Mesothelial cell of epicardium (in vitro differentiated cells): ENCODE measurements at regions not wholly inside any gene's neighbourhood (a gene's known extent, or its start where the extent isn't known, plus 50 kb on each side); places are given as distances from the start of the nearest gene placed in this dataset.

Experiments used
- DNase-seq, 2 experiments: peaks; one replicate each; pipeline ENCODE4 v3.0.0; 2021; ENCODE audit warnings: low spot score in 2 of 2; ENCODE audit not compliant: unreplicated experiment in 2 of 2
- H3K27ac Mint-ChIP-seq: 2 replicates; pipeline ENCODE4 v1.8.0; 2021; ENCODE audit warnings: mixed read lengths
- H3K27me3 Mint-ChIP-seq: 2 replicates; pipeline ENCODE4 v1.8.0; 2021; ENCODE audit warnings: low read depth, mixed read lengths
- H3K36me3 Mint-ChIP-seq: 2 replicates; pipeline ENCODE4 v1.8.0; 2021; ENCODE audit warnings: mixed read lengths
- H3K4me1 Mint-ChIP-seq: 2 replicates; pipeline ENCODE4 v1.8.0; 2021; ENCODE audit warnings: mixed read lengths
- H3K4me3 Mint-ChIP-seq: 2 replicates; pipeline ENCODE4 v1.8.0; 2021; ENCODE audit warnings: mild to moderate bottlenecking, moderate library complexity, mixed read lengths
- H3K9me3 Mint-ChIP-seq: 2 replicates; pipeline ENCODE4 v1.8.0; 2021; ENCODE audit warnings: mixed read lengths
- CTCF ChIP-seq: fragments of 200-600 bp; sonication (generic); IDR thresholded peaks from one replicate; pipeline ENCODE4 v1.5.0; 2021; ENCODE audit warnings: antibody characterized with exemption; ENCODE audit not compliant: unreplicated experiment

GRCh38 chr4:32988165-32988811, 2268.1 kb downstream of the PCDH7 start:
- Mint-ChIP-seq H3K4me1 (peaks cover 15% of the 10 kb centered on the region), H3K27me3 (no peaks in the 10 kb centered on the region), H3K36me3 (no peaks in the 10 kb centered on the region), H3K9me3 (peaks cover 7% of the 10 kb centered on the region), H3K27ac (no peak overlapping the region), H3K4me3 (no peak overlapping the region)
- DNase-seq = no peak
- TF ChIP-seq CTCF = no peak

- H3K9me3 Mint-ChIP-seq = no peaks in the 10 kb centered on the region
- no peak for DNase-seq
- no peak overlapping the region for H3K27ac Mint-ChIP-seq
- no peaks in the 10 kb centered on the region for H3K27me3 Mint-ChIP-seq
- no peak for TF ChIP-seq CTCF
- no peaks in the 10 kb centered on the region for H3K36me3 Mint-ChIP-seq
- peaks cover 19% of the 10 kb centered on the region for H3K4me1 Mint-ChIP-seq
- H3K4me3 Mint-ChIP-seq = no peak overlapping the region
Measured at GRCh38 chr4:32991663-32992062, 2271.5 kb downstream of the PCDH7 start.

GRCh38 chr4:32994981-32995881, 2275.1 kb downstream of the PCDH7 start:
- Mint-ChIP-seq H3K27me3 (no peaks in the 10 kb centered on the region), H3K36me3 (no peaks in the 10 kb centered on the region), H3K4me1 (peaks cover 19% of the 10 kb centered on the region), H3K9me3 (peaks cover 5% of the 10 kb centered on the region), H3K27ac (no peak overlapping the region), H3K4me3 (no peak overlapping the region)
- no peak for DNase-seq
- TF ChIP-seq CTCF = no peak

- Mint-ChIP-seq H3K4me1 (no peaks in the 10 kb centered on the region), H3K27me3 (no peaks in the 10 kb centered on the region), H3K9me3 (peaks cover 4% of the 10 kb centered on the region), H3K27ac (no peak overlapping the region), H3K4me3 (no peak overlapping the region), H3K36me3 (no peaks in the 10 kb centered on the region)
- no peak for TF ChIP-seq CTCF
- DNase-seq = no peak
Measured at GRCh38 chr4:33013282-33013681, 2293.1 kb downstream of the PCDH7 start.

GRCh38 chr4:33025236-33025635, 2305.1 kb downstream of the PCDH7 start:
- H3K4me1 Mint-ChIP-seq = peaks cover 3% of the 10 kb centered on the region
- no peaks in the 10 kb centered on the region for H3K27me3 Mint-ChIP-seq
- H3K9me3 Mint-ChIP-seq = no peaks in the 10 kb centered on the region
- no peak overlapping the region for H3K4me3 Mint-ChIP-seq
- no peaks in the 10 kb centered on the region for H3K36me3 Mint-ChIP-seq
- no peak overlapping the region for H3K27ac Mint-ChIP-seq
- no peak for DNase-seq
- no peak for TF ChIP-seq CTCF
